ENCODE measurements at regions not wholly inside any gene's neighbourhood (a gene's known extent, or its start where the extent isn't known, plus 50 kb on each side); places are given as distances from the start of the nearest gene placed in this dataset.

GRCh38 chr1:88239205-88239604, 444.9 kb upstream of the PKN2 start:
- no peak overlapping the region for H3K4me3 ChIP-seq
- H3K9me3 ChIP-seq, result peaks cover 0 to 21% (median 2%) of the 10 kb centered on the region in 4 donors
- H3K4me1 ChIP-seq, result peaks cover 0 to 12% (median 0%) of the 10 kb centered on the region in 4 donors
- TF ChIP-seq CTCF (IDR thresholded peaks at IDR 0.05) (no peak), EP300 (IDR thresholded peaks at IDR 0.05) (no peak), POLR2A (IDR thresholded peaks at IDR 0.05) (no peak)
- 55 to 65% methylated on average over 1 of the region's 1 CpG for WGBS, 2 donors
- H3K27ac ChIP-seq, result no peak overlapping the region
- H3K36me3 ChIP-seq, result no peaks in the 10 kb centered on the region
- no peaks in the 10 kb centered on the region for H3K27me3 ChIP-seq
- no peak for DNase-seq (ENCODE audit: low spot score in 2 of 2)

- H3K27ac ChIP-seq, result no peak overlapping the region
These were observed 436.4 kb upstream of the PKN2 start for GRCh38 chr1:88247666-88248065.

DNA sequence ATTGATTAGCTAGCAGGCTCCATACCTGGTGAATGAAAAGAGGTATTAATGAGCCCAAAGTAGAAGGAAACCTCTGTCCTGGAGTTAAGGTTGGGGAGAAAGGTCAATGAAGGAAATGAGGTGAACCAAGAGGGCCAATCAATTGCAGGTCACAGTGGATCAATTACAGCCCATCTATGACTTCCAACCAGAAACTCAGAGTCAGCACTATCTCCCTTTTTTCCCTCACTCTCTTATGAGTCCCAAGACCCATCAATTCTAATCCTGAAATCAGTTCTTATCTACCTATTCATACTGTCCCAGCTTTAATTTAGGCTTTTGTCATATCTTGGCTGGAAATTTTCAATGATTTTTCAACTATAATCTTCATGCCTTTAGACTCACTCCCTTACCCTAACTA, 433.2 kb upstream of the PKN2 start:
- H3K4me3 ChIP-seq, result no peak overlapping the region
- H3K36me3 ChIP-seq, result no peaks in the 10 kb centered on the region
- no peaks in the 10 kb centered on the region for H3K9me3 ChIP-seq
- DNase-seq (ENCODE audit: low spot score in 2 of 2), result no peak
- no peak for TF ChIP-seq EP300 (IDR thresholded peaks at IDR 0.05)
- TF ChIP-seq POLR2A (IDR thresholded peaks at IDR 0.05), result no peak
- TF ChIP-seq CTCF (IDR thresholded peaks at IDR 0.05), result no peak
- H3K27ac ChIP-seq, result no peak overlapping the region
- H3K27me3 ChIP-seq, result no peaks in the 10 kb centered on the region
- no peaks in the 10 kb centered on the region for H3K4me1 ChIP-seq

More at GRCh38 chr1:88247666-88248065, 436.4 kb upstream of the PKN2 start:
- Histone ChIP-seq H3K4me3 (no peak overlapping the region), H3K36me3 (no peaks in the 10 kb centered on the region), H3K27me3 (no peaks in the 10 kb centered on the region), H3K4me1 (no peaks in the 10 kb centered on the region), H3K9me3 (peaks cover 0 to 7% (median 3%) of the 10 kb centered on the region in 4 donors)
- no peak for DNase-seq (ENCODE audit: low spot score in 2 of 2)
- TF ChIP-seq CTCF (IDR thresholded peaks at IDR 0.05) (no peak), EP300 (IDR thresholded peaks at IDR 0.05) (no peak), POLR2A (IDR thresholded peaks at IDR 0.05) (no peak)

DNA sequence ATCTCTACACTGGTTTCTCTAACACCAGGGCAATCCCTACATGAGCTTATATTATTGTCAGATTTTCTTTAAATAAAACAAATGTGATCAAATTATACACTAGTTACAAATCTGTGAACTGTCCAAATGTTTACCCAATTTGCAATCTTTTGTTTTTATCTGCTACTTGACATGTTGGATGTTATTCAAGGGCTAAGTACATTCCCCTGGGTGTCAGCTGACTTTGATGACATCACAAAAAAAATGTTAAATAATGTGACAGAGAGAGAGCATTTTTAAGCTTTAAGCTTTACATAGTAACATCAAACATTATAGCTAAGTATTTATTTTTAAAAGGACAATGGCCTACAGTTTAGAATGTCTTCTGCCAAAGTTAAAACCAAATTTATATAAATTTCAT, 431.3 kb upstream of the PKN2 start:
- no peak for DNase-seq (ENCODE audit: low spot score in 2 of 2)
- H3K4me1 ChIP-seq, result no peaks in the 10 kb centered on the region
- no peak for TF ChIP-seq POLR2A (IDR thresholded peaks at IDR 0.05)
- TF ChIP-seq CTCF (IDR thresholded peaks at IDR 0.05), result no peak
- TF ChIP-seq EP300 (IDR thresholded peaks at IDR 0.05), result no peak
- no peaks in the 10 kb centered on the region for H3K36me3 ChIP-seq
- no peaks in the 10 kb centered on the region for H3K27me3 ChIP-seq
- no peak overlapping the region for H3K4me3 ChIP-seq
- no peak overlapping the region for H3K27ac ChIP-seq
- H3K9me3 ChIP-seq, result no peaks in the 10 kb centered on the region

- DNase-seq (ENCODE audit: low spot score in 2 of 2), result no peak
- Histone ChIP-seq H3K4me3 (no peak overlapping the region), H3K27ac (no peak overlapping the region), H3K4me1 (no peaks in the 10 kb centered on the region), H3K36me3 (no peaks in the 10 kb centered on the region), H3K27me3 (no peaks in the 10 kb centered on the region), H3K9me3 (no peaks in the 10 kb centered on the region)
- 47 to 64% methylated on average over 1 of the region's 1 CpG for WGBS, 2 donors
- no peak for TF ChIP-seq EP300 (IDR thresholded peaks at IDR 0.05)
- TF ChIP-seq POLR2A (IDR thresholded peaks at IDR 0.05), result no peak
- no peak for TF ChIP-seq CTCF (IDR thresholded peaks at IDR 0.05)
These were observed 418.5 kb upstream of the PKN2 start for GRCh38 chr1:88265606-88266005.
